Suprapubic skin (tissue), 4 donors: ENCODE measurements at regions not wholly inside any gene's neighbourhood (a gene's known extent, or its start where the extent isn't known, plus 50 kb on each side); places are given as distances from the start of the nearest gene placed in this dataset.

Experiments
- CTCF ChIP-seq, 2 donors: fragments of 200-600 bp in 1 of 2; fragments of 450-650 bp in 1 of 2; sonication (generic) in 1 of 2; IDR thresholded peaks; one replicate each; pipeline ENCODE4 v1.5.1; 2016 to 2019; ENCODE audit warnings: antibody characterized with exemption in 2 of 2, mild to moderate bottlenecking in 1 of 2, moderate library complexity in 1 of 2
- POLR2A ChIP-seq, 2 donors: fragments of 450-650 bp; IDR thresholded peaks; one replicate each; pipeline ENCODE4 v1.6.1; 2017; ENCODE audit warnings: antibody characterized with exemption in 2 of 2, mild to moderate bottlenecking in 2 of 2, moderate library complexity in 2 of 2
- POLR2AphosphoS5 ChIP-seq, 3 donors: sonication (generic); formaldehyde crosslinking; IDR thresholded peaks; one replicate each; pipeline ENCODE4 v1.6.1; 2017; ENCODE audit warnings: antibody characterized with exemption in 3 of 3

- no peak for TF ChIP-seq CTCF (IDR thresholded peaks at IDR 0.05)
- TF ChIP-seq POLR2A (IDR thresholded peaks at IDR 0.05): no peak
- no peak for TF ChIP-seq POLR2AphosphoS5 (IDR thresholded peaks at IDR 0.05)
Measured at GRCh38 chr2:188664416-188664815, 309.8 kb upstream of the COL3A1 start.
